Ishikawa (cell line): ENCODE measurements at regions not wholly inside any gene's neighbourhood (a gene's known extent, or its start where the extent isn't known, plus 50 kb on each side); places are given as distances from the start of the nearest gene placed in this dataset.
A peak's percentile ranks its signal among the peaks of the same experiment; 100 is the strongest.

Source experiments
- CEBPB ChIP-seq: IDR thresholded peaks from 2 replicates; pipeline ENCODE4 v1.6.1; 2012
- CREB1 ChIP-seq: IDR thresholded peaks from 2 replicates; pipeline ENCODE4 v1.6.1; 2012; ENCODE audit warnings: low read depth
- EGR1 ChIP-seq: IDR thresholded peaks from 2 replicates; pipeline ENCODE4 v1.6.1; 2012
- EP300 ChIP-seq: IDR thresholded peaks from 2 replicates; pipeline ENCODE4 v1.6.1; 2012; ENCODE audit warnings: borderline replicate concordance
- FOXM1 ChIP-seq: IDR thresholded peaks from 2 replicates; pipeline ENCODE4 v1.6.1; 2012; ENCODE audit warnings: low read depth, borderline replicate concordance
- NFIC ChIP-seq: IDR thresholded peaks from 2 replicates; pipeline ENCODE4 v1.6.1; 2012
- RAD21 ChIP-seq: IDR thresholded peaks from 2 replicates; pipeline ENCODE4 v1.6.1; 2012; ENCODE audit warnings: low read depth
- TAF1 ChIP-seq: IDR thresholded peaks from 2 replicates; pipeline ENCODE4 v1.6.1; 2012; ENCODE audit warnings: low read depth, mild to moderate bottlenecking
- TCF12 ChIP-seq: IDR thresholded peaks from 2 replicates; pipeline ENCODE4 v1.6.1; 2012; ENCODE audit warnings: low read depth
- TEAD4 ChIP-seq: IDR thresholded peaks from 2 replicates; pipeline ENCODE4 v1.6.1; 2012
- YY1 ChIP-seq: IDR thresholded peaks from 2 replicates; pipeline ENCODE4 v1.6.1; 2012; ENCODE audit warnings: low read depth
- ZBTB7A ChIP-seq: IDR thresholded peaks from 2 replicates; pipeline ENCODE4 v1.6.1; 2012; ENCODE audit warnings: low read depth
- TF ChIP-seq, protein P1 (sequence below): IDR thresholded peaks from 2 replicates; pipeline ENCODE4 v1.6.1; 2012
- TF ChIP-seq, protein P2 (sequence below): IDR thresholded peaks from 2 replicates; pipeline ENCODE4 v1.6.1; 2012; ENCODE audit warnings: low read depth, mild to moderate bottlenecking
- TF ChIP-seq, protein P3 (sequence below): IDR thresholded peaks from 2 replicates; pipeline ENCODE4 v1.6.1; 2012

DNA sequence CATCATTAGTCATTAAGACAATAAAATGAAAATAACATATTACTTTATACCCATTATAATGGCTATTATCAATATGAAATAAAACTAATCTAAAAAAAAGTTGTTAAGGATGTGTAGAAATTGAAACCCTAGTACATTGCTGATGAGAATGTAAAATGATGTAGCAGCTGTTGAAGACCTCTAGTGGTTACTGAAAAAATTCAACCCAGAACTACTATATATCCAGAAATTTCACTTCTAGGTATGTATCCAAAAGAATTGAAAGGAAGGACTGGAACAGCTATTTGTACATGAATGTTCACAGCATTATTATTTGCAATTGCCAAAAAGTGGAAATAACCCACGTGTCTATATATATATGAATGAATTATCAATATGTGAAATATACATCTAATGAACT, 180.3 kb upstream of the KLHL4 start:
- TF ChIP-seq TAF1 (no peak), CREB1 (no peak), ZBTB7A (no peak), TCF12 (no peak), FOXM1 (no peak), YY1 (no peak), RAD21 (no peak), EGR1 (no peak), EP300 (no peak), TEAD4 (no peak), NFIC (no peak)
- TF ChIP-seq, protein P1, sequence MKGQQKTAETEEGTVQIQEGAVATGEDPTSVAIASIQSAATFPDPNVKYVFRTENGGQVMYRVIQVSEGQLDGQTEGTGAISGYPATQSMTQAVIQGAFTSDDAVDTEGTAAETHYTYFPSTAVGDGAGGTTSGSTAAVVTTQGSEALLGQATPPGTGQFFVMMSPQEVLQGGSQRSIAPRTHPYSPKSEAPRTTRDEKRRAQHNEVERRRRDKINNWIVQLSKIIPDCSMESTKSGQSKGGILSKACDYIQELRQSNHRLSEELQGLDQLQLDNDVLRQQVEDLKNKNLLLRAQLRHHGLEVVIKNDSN = no peak
- TF ChIP-seq, protein P2, sequence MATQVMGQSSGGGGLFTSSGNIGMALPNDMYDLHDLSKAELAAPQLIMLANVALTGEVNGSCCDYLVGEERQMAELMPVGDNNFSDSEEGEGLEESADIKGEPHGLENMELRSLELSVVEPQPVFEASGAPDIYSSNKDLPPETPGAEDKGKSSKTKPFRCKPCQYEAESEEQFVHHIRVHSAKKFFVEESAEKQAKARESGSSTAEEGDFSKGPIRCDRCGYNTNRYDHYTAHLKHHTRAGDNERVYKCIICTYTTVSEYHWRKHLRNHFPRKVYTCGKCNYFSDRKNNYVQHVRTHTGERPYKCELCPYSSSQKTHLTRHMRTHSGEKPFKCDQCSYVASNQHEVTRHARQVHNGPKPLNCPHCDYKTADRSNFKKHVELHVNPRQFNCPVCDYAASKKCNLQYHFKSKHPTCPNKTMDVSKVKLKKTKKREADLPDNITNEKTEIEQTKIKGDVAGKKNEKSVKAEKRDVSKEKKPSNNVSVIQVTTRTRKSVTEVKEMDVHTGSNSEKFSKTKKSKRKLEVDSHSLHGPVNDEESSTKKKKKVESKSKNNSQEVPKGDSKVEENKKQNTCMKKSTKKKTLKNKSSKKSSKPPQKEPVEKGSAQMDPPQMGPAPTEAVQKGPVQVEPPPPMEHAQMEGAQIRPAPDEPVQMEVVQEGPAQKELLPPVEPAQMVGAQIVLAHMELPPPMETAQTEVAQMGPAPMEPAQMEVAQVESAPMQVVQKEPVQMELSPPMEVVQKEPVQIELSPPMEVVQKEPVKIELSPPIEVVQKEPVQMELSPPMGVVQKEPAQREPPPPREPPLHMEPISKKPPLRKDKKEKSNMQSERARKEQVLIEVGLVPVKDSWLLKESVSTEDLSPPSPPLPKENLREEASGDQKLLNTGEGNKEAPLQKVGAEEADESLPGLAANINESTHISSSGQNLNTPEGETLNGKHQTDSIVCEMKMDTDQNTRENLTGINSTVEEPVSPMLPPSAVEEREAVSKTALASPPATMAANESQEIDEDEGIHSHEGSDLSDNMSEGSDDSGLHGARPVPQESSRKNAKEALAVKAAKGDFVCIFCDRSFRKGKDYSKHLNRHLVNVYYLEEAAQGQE = no peak
- TF ChIP-seq, protein P3, sequence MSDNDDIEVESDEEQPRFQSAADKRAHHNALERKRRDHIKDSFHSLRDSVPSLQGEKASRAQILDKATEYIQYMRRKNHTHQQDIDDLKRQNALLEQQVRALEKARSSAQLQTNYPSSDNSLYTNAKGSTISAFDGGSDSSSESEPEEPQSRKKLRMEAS = no peak

DNA sequence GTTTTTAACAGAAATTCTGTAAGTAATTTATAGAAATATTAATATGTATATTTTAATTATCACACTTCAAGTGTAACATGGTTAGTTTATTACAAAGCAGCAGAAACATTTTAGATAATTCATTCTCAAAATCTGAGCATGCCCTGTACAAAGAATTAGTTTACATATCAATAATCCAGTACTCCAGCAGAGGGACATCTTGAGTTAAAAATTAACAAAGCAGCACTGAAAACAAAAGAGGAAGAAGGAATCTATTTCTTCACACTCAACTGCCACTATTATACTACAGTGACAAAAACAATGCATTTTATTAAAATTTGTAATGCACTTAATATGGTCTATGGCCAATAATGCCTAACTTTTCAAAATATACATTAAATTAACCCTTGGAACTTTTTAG, 179.1 kb upstream of the KLHL4 start:
- TF ChIP-seq YY1 (no peak), RAD21 (peak; percentile 53)

- no peak for TF ChIP-seq ZBTB7A
- TF ChIP-seq RAD21 = no peak
- TF ChIP-seq, protein P2 = no peak
- TF ChIP-seq CREB1 = no peak
- no peak for TF ChIP-seq EP300
- TF ChIP-seq EGR1 = no peak
- no peak for TF ChIP-seq TCF12
- no peak for TF ChIP-seq TEAD4
- TF ChIP-seq CEBPB = no peak
- TF ChIP-seq FOXM1 = no peak
- no peak for TF ChIP-seq TAF1
- TF ChIP-seq, protein P3 = no peak
- no peak for TF ChIP-seq NFIC
- no peak for TF ChIP-seq YY1
- TF ChIP-seq, protein P1 = no peak
These were observed 146.7 kb upstream of the KLHL4 start for GRCh38 chrX:87370865-87371264.

- TF ChIP-seq TAF1 = no peak
- no peak for TF ChIP-seq ZBTB7A
- TF ChIP-seq, protein P3 = no peak
- TF ChIP-seq, protein P1 = no peak
- TF ChIP-seq, protein P2 = no peak
- no peak for TF ChIP-seq EP300
- TF ChIP-seq FOXM1 = no peak
- no peak for TF ChIP-seq CEBPB
- TF ChIP-seq TCF12 = no peak
- TF ChIP-seq EGR1 = no peak
- no peak for TF ChIP-seq NFIC
- TF ChIP-seq YY1 = no peak
- TF ChIP-seq RAD21 = no peak
- no peak for TF ChIP-seq CREB1
- TF ChIP-seq TEAD4 = no peak
These were observed 143.3 kb upstream of the KLHL4 start for GRCh38 chrX:87374324-87374723.
